HG03095 (cell line): ENCODE measurements at regions not wholly inside any gene's neighbourhood (a gene's known extent, or its start where the extent isn't known, plus 50 kb on each side); places are given as distances from the start of the nearest gene placed in this dataset.

Experiments
- ATAC-seq: cut with Tn5 transposase; IDR thresholded peaks from one replicate; pipeline ENCODE4 v1.9.1; 2021; ENCODE audit warnings: moderate library complexity; ENCODE audit not compliant: unreplicated experiment

- no peak for ATAC-seq
Measured at GRCh38 chr3:25035526-25035925, 392.5 kb upstream of the RARB start.

- no peak for ATAC-seq
Measured at GRCh38 chr3:25036633-25037032, 391.4 kb upstream of the RARB start.

- ATAC-seq: no peak
Measured at GRCh38 chr3:25037049-25037547, 391.0 kb upstream of the RARB start.

- ATAC-seq: no peak
Measured at GRCh38 chr3:25038271-25038670, 389.8 kb upstream of the RARB start.

GRCh38 chr3:25038922-25039321, 389.1 kb upstream of the RARB start:
- no peak for ATAC-seq

- no peak for ATAC-seq
Measured at GRCh38 chr3:25040748-25041147, 387.3 kb upstream of the RARB start.

GRCh38 chr3:25041871-25042584, 386.0 kb upstream of the RARB start:
- ATAC-seq: no peak

GRCh38 chr3:25043177-25043576, 384.9 kb upstream of the RARB start:
- ATAC-seq: no peak

- no peak for ATAC-seq
Measured at GRCh38 chr3:25043749-25044148, 384.3 kb upstream of the RARB start.

GRCh38 chr3:25044762-25045710, 383.0 kb upstream of the RARB start:
- no peak for ATAC-seq

- no peak for ATAC-seq
Measured at GRCh38 chr3:25046911-25047771, 380.9 kb upstream of the RARB start.

GRCh38 chr3:25049304-25049703, 378.8 kb upstream of the RARB start:
- no peak for ATAC-seq

GRCh38 chr3:25053360-25053759, 374.7 kb upstream of the RARB start:
- ATAC-seq: no peak

GRCh38 chr3:25056036-25056755, 371.9 kb upstream of the RARB start:
- ATAC-seq: no peak

- ATAC-seq: no peak
Measured at GRCh38 chr3:25056803-25057351, 371.2 kb upstream of the RARB start.

- ATAC-seq: no peak
Measured at GRCh38 chr3:25057379-25057778, 370.7 kb upstream of the RARB start.

- no peak for ATAC-seq
Measured at GRCh38 chr3:25064681-25065080, 363.4 kb upstream of the RARB start.

GRCh38 chr3:25069970-25070369, 358.1 kb upstream of the RARB start:
- ATAC-seq: no peak

- no peak for ATAC-seq
Measured at GRCh38 chr3:25071846-25072245, 356.2 kb upstream of the RARB start.

- ATAC-seq: no peak
Measured at GRCh38 chr3:25073423-25073822, 354.6 kb upstream of the RARB start.
